ENCODE measurements at regions not wholly inside any gene's neighbourhood (a gene's known extent, or its start where the extent isn't known, plus 50 kb on each side); places are given as distances from the start of the nearest gene placed in this dataset.
"Not testable (repeated sequence)": the region's sequence is repeated elsewhere in the genome, so short reads cannot be mapped to it uniquely, and the experiment has no call there.

GRCh38 chr5:62097361-62097760 is 208.6 kb upstream of the KIF2A start:
- no peaks in the 10 kb centered on the region for H3K4me1 ChIP-seq
- H3K27ac ChIP-seq: no peak overlapping the region
- DNase-seq (ENCODE audit: low spot score): no peak
- H3K9me3 ChIP-seq: no peaks in the 10 kb centered on the region
- H3K4me3 ChIP-seq: no peak overlapping the region
- no peaks in the 10 kb centered on the region for H3K36me3 ChIP-seq
- H3K27me3 ChIP-seq: no peaks in the 10 kb centered on the region
- TF ChIP-seq CTCF (IDR thresholded peaks at IDR 0.05): no peak

- no peaks in the 10 kb centered on the region for H3K9me3 ChIP-seq
- no peak overlapping the region for H3K4me3 ChIP-seq
- H3K36me3 ChIP-seq: no peaks in the 10 kb centered on the region
- H3K4me1 ChIP-seq: no peaks in the 10 kb centered on the region
- H3K27me3 ChIP-seq: no peaks in the 10 kb centered on the region
- no peak overlapping the region for H3K27ac ChIP-seq
- DNase-seq (ENCODE audit: low spot score): no peak
- TF ChIP-seq CTCF (IDR thresholded peaks at IDR 0.05): no peak
Observed at GRCh38 chr5:62100201-62100600, 205.8 kb upstream of the KIF2A start.

GRCh38 chr5:62103863-62104262 is 202.1 kb upstream of the KIF2A start:
- H3K4me3 ChIP-seq; H3K36me3 ChIP-seq; H3K4me1 ChIP-seq; H3K27ac ChIP-seq; H3K27me3 ChIP-seq; DNase-seq (ENCODE audit: low spot score); H3K9me3 ChIP-seq: not testable (repeated sequence)

GRCh38 chr5:62111428-62111827 is 194.6 kb upstream of the KIF2A start:
- no peak for DNase-seq (ENCODE audit: low spot score)
- Histone ChIP-seq H3K36me3 (no peaks in the 10 kb centered on the region), H3K4me3 (no peak overlapping the region), H3K27me3 (no peaks in the 10 kb centered on the region), H3K9me3 (no peaks in the 10 kb centered on the region), H3K27ac (no peak overlapping the region), H3K4me1 (no peaks in the 10 kb centered on the region)
- no peak for TF ChIP-seq CTCF (IDR thresholded peaks at IDR 0.05)

- H3K9me3 ChIP-seq: no peaks in the 10 kb centered on the region
- H3K27ac ChIP-seq: no peak overlapping the region
- H3K36me3 ChIP-seq: no peaks in the 10 kb centered on the region
- DNase-seq (ENCODE audit: low spot score): no peak
- no peaks in the 10 kb centered on the region for H3K27me3 ChIP-seq
- no peak for TF ChIP-seq CTCF (IDR thresholded peaks at IDR 0.05)
- H3K4me1 ChIP-seq: no peaks in the 10 kb centered on the region
- H3K4me3 ChIP-seq: no peak overlapping the region
Observed at GRCh38 chr5:62112689-62113228, 193.2 kb upstream of the KIF2A start.

GRCh38 chr5:62115014-62115413 is 191.0 kb upstream of the KIF2A start:
- no peak overlapping the region for H3K4me3 ChIP-seq
- H3K27ac ChIP-seq: no peak overlapping the region
- no peaks in the 10 kb centered on the region for H3K4me1 ChIP-seq
- no peaks in the 10 kb centered on the region for H3K36me3 ChIP-seq
- no peak for DNase-seq (ENCODE audit: low spot score)
- no peak for TF ChIP-seq CTCF (IDR thresholded peaks at IDR 0.05)
- no peaks in the 10 kb centered on the region for H3K9me3 ChIP-seq
- H3K27me3 ChIP-seq: no peaks in the 10 kb centered on the region
